ENCODE measurements at regions not wholly inside any gene's neighbourhood (a gene's known extent, or its start where the extent isn't known, plus 50 kb on each side); places are given as distances from the start of the nearest gene placed in this dataset.

GRCh38 chrX:95536661-95537060, 1148.0 kb upstream of the DIAPH2 start:
- TF ChIP-seq POLR2A (IDR thresholded peaks at IDR 0.05), result no peak
- TF ChIP-seq CTCF (IDR thresholded peaks at IDR 0.05), result no peak
- TF ChIP-seq EP300 (IDR thresholded peaks at IDR 0.05), result no peak
